Mammary epithelial cell (primary cell): ENCODE measurements at regions not wholly inside any gene's neighbourhood (a gene's known extent, or its start where the extent isn't known, plus 50 kb on each side); places are given as distances from the start of the nearest gene placed in this dataset.

Source experiments
- EZH2 ChIP-seq: IDR thresholded peaks from 2 replicates; pipeline ENCODE4 v1.6.1; 2012; ENCODE audit warnings: low read length, inconsistent platforms, borderline replicate concordance
- TF ChIP-seq, protein P1 (sequence below), 2 donors: IDR thresholded peaks in 1 of 2; conservative IDR thresholded peaks in 1 of 2; 2 replicates each; pipeline ENCODE4 v1.5.1; 2011 to 2012; ENCODE audit warnings: inconsistent platforms in 2 of 2, low read length in 2 of 2, mild to moderate bottlenecking in 2 of 2, control low read depth in 1 of 2, low read depth in 1 of 2; ENCODE audit not compliant: insufficient read depth in 1 of 2; ENCODE audit errors: extremely low read depth in 1 of 2

DNA sequence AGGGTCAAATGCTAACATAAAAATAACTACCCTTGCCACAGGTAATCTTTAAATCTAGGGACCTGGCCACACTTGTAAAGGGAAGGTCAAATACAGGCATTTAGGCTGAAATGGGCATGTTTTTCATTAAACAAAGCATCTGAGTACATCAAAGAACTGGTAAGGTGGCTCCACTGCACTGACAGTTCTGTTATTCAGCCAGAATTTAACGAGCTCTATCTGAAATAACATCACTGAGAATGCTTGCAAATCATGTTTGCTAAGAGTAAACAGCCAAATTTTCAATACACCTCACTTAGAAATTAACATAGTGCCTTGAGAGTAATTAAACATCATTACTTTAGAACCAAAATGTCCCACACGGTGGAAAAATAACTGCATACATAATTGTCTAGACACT, 118.9 kb downstream of the MTHFS start:
- TF ChIP-seq, protein P1, sequence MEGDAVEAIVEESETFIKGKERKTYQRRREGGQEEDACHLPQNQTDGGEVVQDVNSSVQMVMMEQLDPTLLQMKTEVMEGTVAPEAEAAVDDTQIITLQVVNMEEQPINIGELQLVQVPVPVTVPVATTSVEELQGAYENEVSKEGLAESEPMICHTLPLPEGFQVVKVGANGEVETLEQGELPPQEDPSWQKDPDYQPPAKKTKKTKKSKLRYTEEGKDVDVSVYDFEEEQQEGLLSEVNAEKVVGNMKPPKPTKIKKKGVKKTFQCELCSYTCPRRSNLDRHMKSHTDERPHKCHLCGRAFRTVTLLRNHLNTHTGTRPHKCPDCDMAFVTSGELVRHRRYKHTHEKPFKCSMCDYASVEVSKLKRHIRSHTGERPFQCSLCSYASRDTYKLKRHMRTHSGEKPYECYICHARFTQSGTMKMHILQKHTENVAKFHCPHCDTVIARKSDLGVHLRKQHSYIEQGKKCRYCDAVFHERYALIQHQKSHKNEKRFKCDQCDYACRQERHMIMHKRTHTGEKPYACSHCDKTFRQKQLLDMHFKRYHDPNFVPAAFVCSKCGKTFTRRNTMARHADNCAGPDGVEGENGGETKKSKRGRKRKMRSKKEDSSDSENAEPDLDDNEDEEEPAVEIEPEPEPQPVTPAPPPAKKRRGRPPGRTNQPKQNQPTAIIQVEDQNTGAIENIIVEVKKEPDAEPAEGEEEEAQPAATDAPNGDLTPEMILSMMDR (conservative IDR thresholded peaks at IDR 0.05 in 1 of 2, IDR thresholded peaks at IDR 0.05 in 1 of 2; ENCODE audit: extremely low read depth in 1 of 2, insufficient read depth in 1 of 2, low read depth in 1 of 2, low read length in 2 of 2), result no peak
- TF ChIP-seq EZH2, result no peak
